Inflammatory macrophage (primary cell): ENCODE measurements at regions not wholly inside any gene's neighbourhood (a gene's known extent, or its start where the extent isn't known, plus 50 kb on each side); places are given as distances from the start of the nearest gene placed in this dataset.

Experiments used
- DNase-seq, 2 donors: peaks; one replicate each; pipeline ENCODE4 v3.0.0-alpha.2; 2020 to 2022

GRCh38 chr7:121810831-121811672, 61.9 kb upstream of the PTPRZ1 start:
- DNase-seq = no peak

- DNase-seq = no peak
Measured at GRCh38 chr7:121807078-121807477, 65.9 kb upstream of the PTPRZ1 start.

GRCh38 chr7:121803039-121803438, 69.9 kb upstream of the PTPRZ1 start:
- DNase-seq = no peak

GRCh38 chr7:121800916-121801675, 71.9 kb upstream of the PTPRZ1 start:
- no peak for DNase-seq

GRCh38 chr7:121798896-121799295, 74.1 kb upstream of the PTPRZ1 start:
- DNase-seq = no peak

GRCh38 chr7:121798453-121798840, 74.5 kb upstream of the PTPRZ1 start:
- DNase-seq = no peak

- no peak for DNase-seq
Measured at GRCh38 chr7:121797657-121798452, 75.1 kb upstream of the PTPRZ1 start.

GRCh38 chr7:121796936-121797656, 75.9 kb upstream of the PTPRZ1 start:
- no peak for DNase-seq

- DNase-seq = no peak
Measured at GRCh38 chr7:121796381-121796780, 76.6 kb upstream of the PTPRZ1 start.

GRCh38 chr7:121795736-121796135, 77.2 kb upstream of the PTPRZ1 start:
- no peak for DNase-seq

- DNase-seq = no peak
Measured at GRCh38 chr7:121793716-121794115, 79.2 kb upstream of the PTPRZ1 start.

- DNase-seq = no peak
Measured at GRCh38 chr7:121777672-121778071, 95.3 kb upstream of the PTPRZ1 start.

- no peak for DNase-seq
Measured at GRCh38 chr7:121774563-121774962, 98.4 kb upstream of the PTPRZ1 start.

GRCh38 chr7:121766676-121767075, 106.3 kb upstream of the PTPRZ1 start:
- no peak for DNase-seq

GRCh38 chr7:121761399-121761798, 111.6 kb upstream of the PTPRZ1 start:
- DNase-seq = no peak

- no peak for DNase-seq
Measured at GRCh38 chr7:121755818-121756552, 117.0 kb upstream of the PTPRZ1 start.

GRCh38 chr7:121755286-121755685, 117.7 kb upstream of the PTPRZ1 start:
- no peak for DNase-seq

- DNase-seq = no peak
Measured at GRCh38 chr7:121753944-121754343, 119.0 kb upstream of the PTPRZ1 start.

- no peak for DNase-seq
Measured at GRCh38 chr7:121752706-121753105, 120.3 kb upstream of the PTPRZ1 start.

- DNase-seq = no peak
Measured at GRCh38 chr7:121748546-121748945, 124.4 kb upstream of the PTPRZ1 start.

- DNase-seq = no peak
Measured at GRCh38 chr7:121745856-121746255, 127.1 kb upstream of the PTPRZ1 start.

GRCh38 chr7:121744877-121745276, 128.1 kb upstream of the PTPRZ1 start:
- DNase-seq = no peak
